CD4-positive, alpha-beta T cell treated with Interleukin-17A for 4 hours (primary cell): ENCODE measurements at regions not wholly inside any gene's neighbourhood (a gene's known extent, or its start where the extent isn't known, plus 50 kb on each side); places are given as distances from the start of the nearest gene placed in this dataset.
"Not testable (repeated sequence)": the region's sequence is repeated elsewhere in the genome, so short reads cannot be mapped to it uniquely, and the experiment has no call there.

ENCODE experiments used
- DNase-seq: peaks from one replicate; pipeline ENCODE4 v3.0.0-alpha.2; 2020; ENCODE audit warnings: mixed read lengths

GRCh38 chr22:46040471-46041465 is 63.8 kb upstream of the WNT7B start:
- no peak for DNase-seq

DNA sequence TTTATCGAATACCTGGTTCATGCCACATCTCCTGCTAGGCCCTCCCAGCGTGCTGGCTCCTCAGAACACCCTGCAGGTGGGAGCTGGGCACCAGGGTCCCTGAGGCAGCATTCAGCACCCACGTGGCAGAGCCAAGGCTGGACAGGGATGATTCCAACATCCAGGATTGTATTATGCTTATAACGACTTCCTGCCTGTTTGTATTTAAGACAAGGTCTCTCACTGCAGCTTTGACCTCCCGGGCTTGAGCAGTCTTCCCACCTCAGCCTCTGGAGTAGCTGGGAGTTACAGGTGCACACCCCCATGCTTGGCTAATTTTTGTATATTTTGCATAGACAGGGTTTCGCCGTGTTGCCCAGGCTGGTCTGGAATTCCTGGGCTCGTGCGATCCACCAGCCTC is 64.7 kb upstream of the WNT7B start:
- no peak for DNase-seq

DNA sequence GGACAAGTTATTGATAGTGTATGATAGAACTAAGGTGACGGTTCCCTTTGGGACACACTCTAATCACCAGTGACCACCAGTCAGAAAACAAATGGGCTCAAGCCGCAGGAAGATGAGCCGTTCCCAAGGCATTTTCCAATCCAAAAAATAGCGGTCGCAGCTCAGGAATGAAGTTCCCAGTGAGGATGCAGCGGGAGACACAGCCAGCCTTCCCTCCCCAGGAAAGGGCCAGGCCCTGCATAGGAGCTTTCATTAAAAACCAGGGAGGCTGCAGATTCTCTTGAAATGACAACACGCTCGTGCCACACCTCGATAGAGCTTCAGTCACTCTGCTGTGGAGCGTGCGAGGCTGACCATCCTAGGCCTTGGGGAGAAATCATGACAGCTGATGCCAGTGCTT is 65.8 kb upstream of the WNT7B start:
- no peak for DNase-seq

- no peak for DNase-seq
These were observed 66.4 kb upstream of the WNT7B start for GRCh38 chr22:46043339-46043738.

DNA sequence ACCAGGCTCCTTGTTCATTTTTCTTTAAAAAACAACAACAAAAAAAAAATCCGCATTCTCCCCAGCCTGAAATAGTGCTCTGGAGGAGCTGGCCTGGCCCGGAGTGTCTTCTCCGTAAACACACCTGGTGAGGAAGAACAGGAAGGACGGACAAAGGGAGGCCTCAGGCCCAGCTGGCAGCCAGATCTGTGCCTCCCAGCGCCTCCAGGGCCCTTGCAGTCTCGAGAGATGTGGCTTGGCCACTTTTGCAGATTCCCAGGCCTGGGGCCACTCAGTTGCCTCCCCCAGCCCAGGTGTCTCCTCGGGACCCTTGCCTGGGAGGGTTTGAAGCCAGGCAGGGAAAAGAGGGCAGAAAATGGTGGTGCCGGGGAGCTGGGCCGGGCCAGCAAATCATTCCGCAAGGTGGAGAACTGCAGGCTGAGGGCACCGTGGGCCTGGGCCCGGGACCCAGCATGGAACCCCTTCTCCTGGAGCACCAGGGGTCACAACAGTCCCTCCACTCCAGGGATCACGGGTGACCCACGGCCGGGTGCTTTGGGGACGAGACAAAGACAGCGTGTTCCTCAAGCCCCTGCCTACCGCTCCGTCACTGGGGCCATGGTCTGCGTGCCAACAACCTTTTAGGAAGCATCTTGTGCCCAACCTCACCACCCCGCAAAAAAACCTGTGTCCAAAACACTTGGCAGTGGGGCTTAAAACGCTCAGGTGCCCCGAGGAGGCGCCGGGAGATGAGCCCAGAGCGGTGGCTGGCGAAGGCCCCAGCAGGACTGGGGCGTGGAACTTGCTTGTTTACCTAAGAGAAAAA is 67.1 kb upstream of the WNT7B start:
- peak; percentile 24 for DNase-seq

GRCh38 chr22:46044621-46045458 is 67.9 kb upstream of the WNT7B start:
- DNase-seq = peak; percentile 66

- no peak for DNase-seq
These were observed 68.7 kb upstream of the WNT7B start for GRCh38 chr22:46045459-46046298.

GRCh38 chr22:46046299-46046685 is 69.3 kb upstream of the WNT7B start:
- DNase-seq = no peak

- DNase-seq = no peak
These were observed 70.3 kb upstream of the WNT7B start for GRCh38 chr22:46047226-46047625.

- DNase-seq = no peak
These were observed 71.1 kb upstream of the WNT7B start for GRCh38 chr22:46047841-46048595.

DNA sequence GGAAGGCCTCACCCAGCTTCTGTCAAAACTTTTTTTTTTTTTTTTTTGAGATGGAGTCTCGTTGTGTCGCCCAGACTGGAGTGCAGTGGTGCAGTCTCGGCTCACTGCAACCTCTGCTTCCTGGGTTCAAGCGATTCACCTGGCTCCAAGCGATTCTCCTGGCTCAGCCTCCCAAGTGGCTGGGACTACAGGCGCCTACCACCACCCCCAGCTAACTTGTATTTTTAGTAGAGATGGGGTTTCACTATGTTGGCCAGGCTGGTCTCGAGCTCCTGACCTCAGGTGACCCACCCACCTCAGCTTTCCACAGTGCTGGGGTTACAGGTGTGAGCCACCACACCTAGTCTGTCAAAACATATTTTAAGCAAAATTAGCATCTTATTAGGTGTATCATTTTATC is 71.7 kb upstream of the WNT7B start:
- DNase-seq = not testable (repeated sequence)

DNA sequence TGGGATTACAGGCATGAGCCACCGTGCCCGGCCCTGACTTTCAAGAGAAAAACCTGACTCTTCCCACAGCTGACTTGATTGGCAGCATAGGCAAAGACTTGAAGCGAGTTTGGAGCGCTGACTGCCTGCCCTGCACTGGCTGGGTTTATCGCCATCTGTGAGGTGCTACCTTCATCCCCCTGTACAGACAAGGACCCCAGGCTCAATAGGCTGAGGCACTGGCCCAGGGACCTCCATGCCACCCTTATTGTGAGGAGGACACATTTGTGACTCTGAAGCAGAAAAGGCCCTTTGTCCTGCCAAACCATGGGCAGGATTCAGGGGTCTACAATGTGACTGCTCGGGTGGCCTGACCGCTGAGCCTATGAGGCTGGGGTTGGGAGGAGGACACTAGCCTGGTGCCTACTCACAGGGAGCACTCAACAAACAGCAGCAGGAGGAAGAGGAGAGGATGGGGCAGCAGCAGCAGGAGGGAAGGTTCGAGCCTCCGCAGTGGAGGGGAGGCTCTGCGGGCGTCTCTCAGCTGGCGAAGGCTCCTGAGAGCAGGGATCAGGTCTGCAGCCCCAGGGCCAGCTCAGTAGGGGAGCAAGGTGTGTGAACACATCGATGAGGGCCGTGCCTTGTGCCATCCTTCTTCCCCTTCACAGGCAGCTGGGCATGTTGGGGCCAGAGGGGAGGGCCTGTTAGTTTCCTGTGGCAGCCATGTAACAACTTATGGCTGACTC is 72.9 kb upstream of the WNT7B start:
- no peak for DNase-seq

GRCh38 chr22:46050451-46050845 is 73.5 kb upstream of the WNT7B start:
- no peak for DNase-seq

DNA sequence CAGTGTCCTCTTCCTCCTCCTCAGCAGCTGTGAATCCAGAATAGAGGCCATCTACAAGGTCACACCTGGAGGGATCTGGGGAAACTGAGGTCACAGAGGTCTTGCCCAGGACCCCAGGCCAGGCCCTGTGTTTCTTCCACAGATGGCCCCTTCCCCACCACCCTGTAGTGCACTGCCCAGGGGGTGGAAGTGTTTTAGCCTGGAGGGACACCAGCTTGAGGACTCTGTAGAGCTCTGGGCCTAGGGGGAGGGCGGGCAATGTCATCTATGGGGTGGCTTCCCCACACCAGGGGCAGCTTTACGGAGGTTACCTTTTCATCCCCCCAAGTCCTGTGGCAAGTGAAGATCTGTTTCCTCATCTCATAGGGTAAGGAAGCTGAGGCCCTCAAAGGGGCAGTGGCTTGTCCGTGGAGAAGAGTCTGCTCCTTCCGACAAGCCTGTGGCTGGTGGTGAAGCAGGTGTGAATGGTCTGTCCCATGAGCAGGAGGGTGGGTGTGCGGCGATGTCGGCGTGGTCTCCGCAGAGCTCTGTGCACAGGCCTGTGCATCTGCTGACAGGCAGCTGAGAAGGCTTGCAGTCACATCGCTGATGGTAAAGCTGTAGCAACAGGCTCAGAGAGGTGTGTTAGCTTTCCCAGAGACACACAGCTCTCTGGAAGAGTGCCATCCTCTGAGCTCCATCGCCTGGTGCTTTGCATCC is 74.1 kb upstream of the WNT7B start:
- peak; percentile 2 for DNase-seq

- DNase-seq = no peak
These were observed 74.7 kb upstream of the WNT7B start for GRCh38 chr22:46051646-46052045.

- peak; percentile 17 for DNase-seq
These were observed 75.4 kb upstream of the WNT7B start for GRCh38 chr22:46052331-46052771.

- DNase-seq = peak; percentile 45
These were observed 76.0 kb upstream of the WNT7B start for GRCh38 chr22:46052801-46053562.

DNA sequence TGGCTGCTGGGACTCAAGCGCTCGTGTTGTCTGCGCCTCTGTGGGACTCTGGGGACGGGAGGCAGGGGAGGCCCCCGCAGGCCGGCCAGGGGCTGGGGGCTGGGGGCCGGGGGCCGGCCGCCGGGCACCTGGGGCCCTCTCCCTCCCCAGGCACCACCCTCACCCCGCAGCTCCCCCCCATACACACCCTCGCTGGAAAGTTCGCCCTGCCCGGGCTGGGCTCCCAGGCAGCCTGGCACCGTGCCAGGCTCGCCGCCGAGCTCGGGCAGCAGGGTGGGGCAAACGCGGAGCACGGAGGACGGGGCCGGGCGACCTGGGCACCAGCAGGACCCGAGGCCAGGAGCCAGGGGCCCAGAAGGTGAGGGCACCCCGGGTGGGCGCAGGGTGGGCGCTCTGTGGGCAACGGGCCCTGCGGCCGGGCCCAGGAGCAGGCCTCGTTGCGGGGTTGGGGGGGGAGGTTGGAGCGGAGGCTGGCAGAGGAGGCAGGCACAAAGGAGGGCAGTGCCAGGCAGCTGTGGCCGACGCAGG is 76.7 kb upstream of the WNT7B start:
- DNase-seq = peak; percentile 69
